ENCODE measurements at regions not wholly inside any gene's neighbourhood (a gene's known extent, or its start where the extent isn't known, plus 50 kb on each side); places are given as distances from the start of the nearest gene placed in this dataset.

GRCh38 chr19:33902395-33902794, 105.7 kb downstream of the KCTD15 start:
- no peak for TF ChIP-seq CTCF (IDR thresholded peaks at IDR 0.05; ENCODE audit: low read depth, low read length, missing input control)
- TF ChIP-seq SP1 (IDR thresholded peaks at IDR 0.05) = no peak

Data from liver (tissue), 3 donors.